ENCODE measurements at regions not wholly inside any gene's neighbourhood (a gene's known extent, or its start where the extent isn't known, plus 50 kb on each side); places are given as distances from the start of the nearest gene placed in this dataset.

GRCh38 chr1:90580176-90580575 lies 136.9 kb downstream of the BARHL2 start:
- DNase-seq (ENCODE audit: insufficient read length), result no peak
- no peak for TF ChIP-seq POLR2A (IDR thresholded peaks at IDR 0.05; ENCODE audit: low read depth, low read length)
- TF ChIP-seq POLR2AphosphoS5 (IDR thresholded peaks at IDR 0.05; ENCODE audit: low read depth, low read length), result no peak
- TF ChIP-seq TAF1 (IDR thresholded peaks at IDR 0.05; ENCODE audit: borderline replicate concordance, low read depth, low read length), result no peak
- FAIRE-seq, result no peak

DNA sequence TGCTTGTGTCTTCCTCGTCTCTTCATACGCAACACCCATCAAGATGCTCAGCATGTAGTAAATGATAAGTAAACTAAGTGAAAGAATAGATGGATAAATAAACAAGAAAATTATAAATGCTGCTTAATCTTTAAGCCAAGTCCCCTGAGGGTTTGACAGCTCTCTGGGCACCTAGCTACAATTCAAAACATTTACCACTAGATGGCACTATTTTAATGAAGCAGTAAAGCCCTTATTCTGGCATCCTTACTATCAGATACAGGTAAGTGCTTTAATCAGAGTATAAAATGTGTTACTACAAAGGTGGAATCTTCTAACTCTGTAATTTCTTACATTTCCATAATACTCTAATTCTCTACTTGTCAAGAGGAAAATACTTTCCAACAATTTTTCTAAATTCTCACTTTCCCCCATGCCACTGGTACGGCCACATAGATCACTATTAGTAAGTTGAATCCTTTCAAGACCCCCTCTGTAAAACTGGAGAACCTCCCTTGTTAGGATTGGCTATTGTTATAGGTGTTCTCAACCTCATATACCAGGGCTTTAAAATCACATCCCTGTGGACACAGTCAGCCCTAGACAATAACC lies 137.8 kb downstream of the BARHL2 start:
- DNase-seq (ENCODE audit: insufficient read length) (peak; percentile 7), FAIRE-seq (peak; percentile 38)
- TF ChIP-seq POLR2A (IDR thresholded peaks at IDR 0.05; ENCODE audit: low read depth, low read length), result no peak
- TF ChIP-seq POLR2AphosphoS5 (IDR thresholded peaks at IDR 0.05; ENCODE audit: low read depth, low read length), result no peak
- TF ChIP-seq TAF1 (IDR thresholded peaks at IDR 0.05; ENCODE audit: borderline replicate concordance, low read depth, low read length), result no peak

- FAIRE-seq, result no peak
- no peak for DNase-seq (ENCODE audit: insufficient read length)
- TF ChIP-seq POLR2A (IDR thresholded peaks at IDR 0.05; ENCODE audit: low read depth, low read length) (no peak), POLR2AphosphoS5 (IDR thresholded peaks at IDR 0.05; ENCODE audit: low read depth, low read length) (no peak), TAF1 (IDR thresholded peaks at IDR 0.05; ENCODE audit: borderline replicate concordance, low read depth, low read length) (no peak)
Measured at GRCh38 chr1:90574692-90575370, 142.3 kb downstream of the BARHL2 start.

- TF ChIP-seq POLR2A (IDR thresholded peaks at IDR 0.05; ENCODE audit: low read depth, low read length) (no peak), POLR2AphosphoS5 (IDR thresholded peaks at IDR 0.05; ENCODE audit: low read depth, low read length) (no peak), TAF1 (IDR thresholded peaks at IDR 0.05; ENCODE audit: borderline replicate concordance, low read depth, low read length) (no peak)
- FAIRE-seq (no peak), DNase-seq (ENCODE audit: insufficient read length) (no peak)
Measured at GRCh38 chr1:90573736-90574135, 143.4 kb downstream of the BARHL2 start.

- DNase-seq (ENCODE audit: insufficient read length) (no peak), FAIRE-seq (no peak)
- no peak for TF ChIP-seq POLR2AphosphoS5 (IDR thresholded peaks at IDR 0.05; ENCODE audit: low read depth, low read length)
- no peak for TF ChIP-seq TAF1 (IDR thresholded peaks at IDR 0.05; ENCODE audit: borderline replicate concordance, low read depth, low read length)
- TF ChIP-seq POLR2A (IDR thresholded peaks at IDR 0.05; ENCODE audit: low read depth, low read length), result no peak
Measured at GRCh38 chr1:90572446-90572845, 144.7 kb downstream of the BARHL2 start.

DNA sequence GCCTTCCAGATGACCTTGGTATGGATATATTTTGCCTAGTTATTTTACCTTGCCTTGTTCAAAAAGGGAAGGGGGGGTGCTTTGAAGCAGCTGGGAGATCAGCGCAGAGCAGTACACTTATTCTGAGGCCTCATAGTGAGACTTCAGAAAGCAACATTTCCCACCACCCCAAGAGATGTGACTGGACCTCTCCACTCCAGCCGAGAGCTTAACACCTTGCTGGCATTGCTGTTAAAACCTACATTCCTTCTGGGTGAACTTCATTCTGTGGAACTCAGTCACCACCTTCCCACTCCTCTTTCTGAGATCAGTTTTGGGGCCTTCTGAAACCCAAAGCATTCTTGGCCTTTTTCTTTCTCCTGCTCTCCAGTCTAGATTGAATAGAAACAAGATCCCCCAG lies 148.7 kb downstream of the BARHL2 start:
- no peak for DNase-seq (ENCODE audit: insufficient read length)
- FAIRE-seq, result no peak
- TF ChIP-seq POLR2A (IDR thresholded peaks at IDR 0.05; ENCODE audit: low read depth, low read length), result no peak
- TF ChIP-seq TAF1 (IDR thresholded peaks at IDR 0.05; ENCODE audit: borderline replicate concordance, low read depth, low read length), result no peak
- no peak for TF ChIP-seq POLR2AphosphoS5 (IDR thresholded peaks at IDR 0.05; ENCODE audit: low read depth, low read length)

GRCh38 chr1:90564164-90564563 lies 152.9 kb downstream of the BARHL2 start:
- DNase-seq (ENCODE audit: insufficient read length) (no peak), FAIRE-seq (no peak)
- TF ChIP-seq TAF1 (IDR thresholded peaks at IDR 0.05; ENCODE audit: borderline replicate concordance, low read depth, low read length), result no peak
- no peak for TF ChIP-seq POLR2AphosphoS5 (IDR thresholded peaks at IDR 0.05; ENCODE audit: low read depth, low read length)

- FAIRE-seq, result no peak
Measured at GRCh38 chr1:90562892-90563291, 154.2 kb downstream of the BARHL2 start.

DNA sequence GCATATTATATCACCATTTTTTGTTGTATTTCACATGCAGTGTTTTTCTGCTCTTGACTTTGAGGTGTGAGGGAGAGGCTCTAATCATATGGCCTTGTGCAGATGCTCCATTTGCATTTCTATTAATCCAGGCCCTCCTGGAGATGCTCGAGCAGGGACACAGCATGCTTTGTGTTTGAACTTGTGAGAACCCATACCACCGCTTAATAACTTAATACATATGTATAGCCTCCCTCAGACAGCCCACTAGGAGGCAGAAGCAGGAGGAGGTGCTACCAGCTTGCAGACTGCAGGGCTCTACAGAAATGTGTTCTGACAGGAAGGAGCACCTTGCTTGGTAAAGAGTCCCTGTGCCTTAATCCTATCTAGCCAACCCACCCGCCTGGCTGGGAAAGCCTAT lies 155.2 kb downstream of the BARHL2 start:
- TF ChIP-seq POLR2A (IDR thresholded peaks at IDR 0.05; ENCODE audit: low read depth, low read length) (no peak), TAF1 (IDR thresholded peaks at IDR 0.05; ENCODE audit: borderline replicate concordance, low read depth, low read length) (no peak), POLR2AphosphoS5 (IDR thresholded peaks at IDR 0.05; ENCODE audit: low read depth, low read length) (no peak)
- no peak for FAIRE-seq
- no peak for DNase-seq (ENCODE audit: insufficient read length)

More at GRCh38 chr1:90562892-90563291, 154.2 kb downstream of the BARHL2 start:
- no peak for DNase-seq (ENCODE audit: insufficient read length)
- TF ChIP-seq TAF1 (IDR thresholded peaks at IDR 0.05; ENCODE audit: borderline replicate concordance, low read depth, low read length), result no peak
- no peak for TF ChIP-seq POLR2A (IDR thresholded peaks at IDR 0.05; ENCODE audit: low read depth, low read length)
- TF ChIP-seq POLR2AphosphoS5 (IDR thresholded peaks at IDR 0.05; ENCODE audit: low read depth, low read length), result no peak

DNA sequence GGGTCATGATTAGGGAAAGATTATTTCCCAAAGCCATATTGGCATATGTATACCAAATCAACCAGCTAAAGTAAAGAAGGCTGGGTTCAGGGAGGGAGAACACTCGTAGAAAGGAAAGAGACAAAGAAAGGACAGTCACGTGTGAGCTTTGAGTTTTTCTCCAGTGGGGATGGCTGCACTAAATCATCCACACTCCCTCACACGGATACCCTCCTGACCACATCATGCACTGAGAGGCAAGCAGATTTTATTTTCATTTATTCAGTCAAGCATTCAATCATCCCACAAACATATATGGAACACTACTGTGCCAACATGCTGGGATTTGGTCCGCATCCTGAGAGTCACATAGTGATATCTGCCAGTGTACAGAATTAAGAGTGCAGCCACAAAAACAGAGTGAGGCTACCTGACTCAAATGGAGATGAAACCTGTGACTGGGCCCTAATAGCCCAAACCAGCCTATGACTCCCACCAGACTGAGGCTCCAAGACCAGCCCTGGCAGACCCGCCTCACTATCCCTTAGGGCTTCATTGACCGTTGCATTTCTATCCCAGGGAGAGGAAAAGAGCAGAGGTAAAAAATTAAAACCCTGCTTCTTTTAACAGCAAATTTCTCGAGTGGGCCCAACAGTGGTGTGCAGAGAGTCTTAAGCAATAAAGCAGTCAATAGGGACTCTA lies 155.9 kb downstream of the BARHL2 start:
- FAIRE-seq, result no peak

GRCh38 chr1:90558754-90559378 lies 158.2 kb downstream of the BARHL2 start:
- no peak for TF ChIP-seq POLR2A (IDR thresholded peaks at IDR 0.05; ENCODE audit: low read depth, low read length)
- no peak for TF ChIP-seq TAF1 (IDR thresholded peaks at IDR 0.05; ENCODE audit: borderline replicate concordance, low read depth, low read length)
- TF ChIP-seq POLR2AphosphoS5 (IDR thresholded peaks at IDR 0.05; ENCODE audit: low read depth, low read length), result no peak
- DNase-seq (ENCODE audit: insufficient read length), result no peak
- no peak for FAIRE-seq

More for the DNA sequence above, 155.9 kb downstream of the BARHL2 start:
- TF ChIP-seq POLR2A (IDR thresholded peaks at IDR 0.05; ENCODE audit: low read depth, low read length), result no peak
- TF ChIP-seq POLR2AphosphoS5 (IDR thresholded peaks at IDR 0.05; ENCODE audit: low read depth, low read length), result no peak
- no peak for TF ChIP-seq TAF1 (IDR thresholded peaks at IDR 0.05; ENCODE audit: borderline replicate concordance, low read depth, low read length)
- DNase-seq (ENCODE audit: insufficient read length), result no peak

Measured in GM12892 (cell line).